ENCODE measurements at regions not wholly inside any gene's neighbourhood (a gene's known extent, or its start where the extent isn't known, plus 50 kb on each side); places are given as distances from the start of the nearest gene placed in this dataset.

DNA sequence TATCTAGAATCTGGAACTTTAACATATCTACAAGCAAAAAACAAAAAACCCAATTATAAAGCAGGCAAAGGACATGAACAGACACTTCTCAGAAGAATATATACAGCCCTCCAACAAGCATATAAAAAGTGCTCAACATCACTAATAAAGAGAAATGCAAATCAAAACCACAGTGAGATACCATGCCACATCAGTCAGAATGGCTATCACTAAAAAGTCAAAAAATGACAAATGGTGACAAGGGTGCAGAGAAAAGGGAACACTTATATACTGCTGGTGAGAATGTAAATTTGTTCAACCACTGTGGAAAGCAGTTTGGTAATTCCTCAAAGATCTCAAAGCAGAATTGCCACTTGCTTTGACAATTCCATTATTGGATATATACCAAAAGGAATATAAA, 215.0 kb upstream of the EYS start (continued):
- TF ChIP-seq, protein P1, sequence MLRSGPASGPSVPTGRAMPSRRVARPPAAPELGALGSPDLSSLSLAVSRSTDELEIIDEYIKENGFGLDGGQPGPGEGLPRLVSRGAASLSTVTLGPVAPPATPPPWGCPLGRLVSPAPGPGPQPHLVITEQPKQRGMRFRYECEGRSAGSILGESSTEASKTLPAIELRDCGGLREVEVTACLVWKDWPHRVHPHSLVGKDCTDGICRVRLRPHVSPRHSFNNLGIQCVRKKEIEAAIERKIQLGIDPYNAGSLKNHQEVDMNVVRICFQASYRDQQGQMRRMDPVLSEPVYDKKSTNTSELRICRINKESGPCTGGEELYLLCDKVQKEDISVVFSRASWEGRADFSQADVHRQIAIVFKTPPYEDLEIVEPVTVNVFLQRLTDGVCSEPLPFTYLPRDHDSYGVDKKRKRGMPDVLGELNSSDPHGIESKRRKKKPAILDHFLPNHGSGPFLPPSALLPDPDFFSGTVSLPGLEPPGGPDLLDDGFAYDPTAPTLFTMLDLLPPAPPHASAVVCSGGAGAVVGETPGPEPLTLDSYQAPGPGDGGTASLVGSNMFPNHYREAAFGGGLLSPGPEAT (IDR thresholded peaks at IDR 0.05; ENCODE audit: low read depth) = peak; percentile 73; the same call in 1 of the 2 replicates
- TF ChIP-seq, protein P2, sequence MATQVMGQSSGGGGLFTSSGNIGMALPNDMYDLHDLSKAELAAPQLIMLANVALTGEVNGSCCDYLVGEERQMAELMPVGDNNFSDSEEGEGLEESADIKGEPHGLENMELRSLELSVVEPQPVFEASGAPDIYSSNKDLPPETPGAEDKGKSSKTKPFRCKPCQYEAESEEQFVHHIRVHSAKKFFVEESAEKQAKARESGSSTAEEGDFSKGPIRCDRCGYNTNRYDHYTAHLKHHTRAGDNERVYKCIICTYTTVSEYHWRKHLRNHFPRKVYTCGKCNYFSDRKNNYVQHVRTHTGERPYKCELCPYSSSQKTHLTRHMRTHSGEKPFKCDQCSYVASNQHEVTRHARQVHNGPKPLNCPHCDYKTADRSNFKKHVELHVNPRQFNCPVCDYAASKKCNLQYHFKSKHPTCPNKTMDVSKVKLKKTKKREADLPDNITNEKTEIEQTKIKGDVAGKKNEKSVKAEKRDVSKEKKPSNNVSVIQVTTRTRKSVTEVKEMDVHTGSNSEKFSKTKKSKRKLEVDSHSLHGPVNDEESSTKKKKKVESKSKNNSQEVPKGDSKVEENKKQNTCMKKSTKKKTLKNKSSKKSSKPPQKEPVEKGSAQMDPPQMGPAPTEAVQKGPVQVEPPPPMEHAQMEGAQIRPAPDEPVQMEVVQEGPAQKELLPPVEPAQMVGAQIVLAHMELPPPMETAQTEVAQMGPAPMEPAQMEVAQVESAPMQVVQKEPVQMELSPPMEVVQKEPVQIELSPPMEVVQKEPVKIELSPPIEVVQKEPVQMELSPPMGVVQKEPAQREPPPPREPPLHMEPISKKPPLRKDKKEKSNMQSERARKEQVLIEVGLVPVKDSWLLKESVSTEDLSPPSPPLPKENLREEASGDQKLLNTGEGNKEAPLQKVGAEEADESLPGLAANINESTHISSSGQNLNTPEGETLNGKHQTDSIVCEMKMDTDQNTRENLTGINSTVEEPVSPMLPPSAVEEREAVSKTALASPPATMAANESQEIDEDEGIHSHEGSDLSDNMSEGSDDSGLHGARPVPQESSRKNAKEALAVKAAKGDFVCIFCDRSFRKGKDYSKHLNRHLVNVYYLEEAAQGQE (IDR thresholded peaks at IDR 0.05; ENCODE audit: low read depth, low read length) = no peak
- TF ChIP-seq EP300 (IDR thresholded peaks at IDR 0.05; ENCODE audit: borderline replicate concordance in 1 of 2, control insufficient read depth in 1 of 2, low read depth in 2 of 2, low read length in 2 of 2) (peak; percentile 63 to 81), MEF2A (IDR thresholded peaks at IDR 0.05; ENCODE audit: insufficient read depth, low read depth, low read length) (no peak), IKZF2 (IDR thresholded peaks at IDR 0.05) (peak; percentile 73 to 86; a peak in 3 of 4 replicates), NR2C1 (IDR thresholded peaks at IDR 0.05) (no peak), ZNF384 (IDR thresholded peaks at IDR 0.05; ENCODE audit: borderline replicate concordance, low read depth, low read length) (0 out of 2 replicates have a peak, but pooled peaks have one; percentile 44), DPF2 (IDR thresholded peaks at IDR 0.05) (peak; percentile 92), HDAC6 (IDR thresholded peaks at IDR 0.05; ENCODE audit: unreplicated experiment) (no peak)
- TF ChIP-seq, protein P3, sequence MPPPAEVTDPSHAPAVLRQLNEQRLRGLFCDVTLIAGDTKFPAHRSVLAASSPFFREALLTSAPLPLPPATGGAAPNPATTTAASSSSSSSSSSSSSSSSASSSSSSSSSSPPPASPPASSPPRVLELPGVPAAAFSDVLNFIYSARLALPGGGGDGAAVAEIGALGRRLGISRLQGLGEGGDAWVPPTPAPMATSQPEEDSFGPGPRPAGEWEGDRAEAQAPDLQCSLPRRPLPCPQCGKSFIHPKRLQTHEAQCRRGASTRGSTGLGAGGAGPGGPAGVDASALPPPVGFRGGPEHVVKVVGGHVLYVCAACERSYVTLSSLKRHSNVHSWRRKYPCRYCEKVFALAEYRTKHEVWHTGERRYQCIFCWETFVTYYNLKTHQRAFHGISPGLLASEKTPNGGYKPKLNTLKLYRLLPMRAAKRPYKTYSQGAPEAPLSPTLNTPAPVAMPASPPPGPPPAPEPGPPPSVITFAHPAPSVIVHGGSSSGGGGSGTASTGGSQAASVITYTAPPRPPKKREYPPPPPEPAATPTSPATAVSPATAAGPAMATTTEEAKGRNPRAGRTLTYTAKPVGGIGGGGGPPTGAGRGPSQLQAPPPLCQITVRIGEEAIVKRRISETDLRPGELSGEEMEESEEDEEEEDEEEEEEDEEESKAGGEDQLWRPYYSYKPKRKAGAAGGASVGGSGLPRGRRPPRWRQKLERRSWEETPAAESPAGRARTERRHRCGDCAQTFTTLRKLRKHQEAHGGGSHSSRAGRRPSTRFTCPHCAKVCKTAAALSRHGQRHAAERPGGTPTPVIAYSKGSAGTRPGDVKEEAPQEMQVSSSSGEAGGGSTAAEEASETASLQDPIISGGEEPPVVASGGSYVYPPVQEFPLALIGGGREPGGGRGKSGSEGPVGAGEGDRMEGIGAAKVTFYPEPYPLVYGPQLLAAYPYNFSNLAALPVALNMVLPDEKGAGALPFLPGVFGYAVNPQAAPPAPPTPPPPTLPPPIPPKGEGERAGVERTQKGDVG (CRISPR knock-in tag; IDR thresholded peaks at IDR 0.05) = no peak
- TF ChIP-seq, protein P4, sequence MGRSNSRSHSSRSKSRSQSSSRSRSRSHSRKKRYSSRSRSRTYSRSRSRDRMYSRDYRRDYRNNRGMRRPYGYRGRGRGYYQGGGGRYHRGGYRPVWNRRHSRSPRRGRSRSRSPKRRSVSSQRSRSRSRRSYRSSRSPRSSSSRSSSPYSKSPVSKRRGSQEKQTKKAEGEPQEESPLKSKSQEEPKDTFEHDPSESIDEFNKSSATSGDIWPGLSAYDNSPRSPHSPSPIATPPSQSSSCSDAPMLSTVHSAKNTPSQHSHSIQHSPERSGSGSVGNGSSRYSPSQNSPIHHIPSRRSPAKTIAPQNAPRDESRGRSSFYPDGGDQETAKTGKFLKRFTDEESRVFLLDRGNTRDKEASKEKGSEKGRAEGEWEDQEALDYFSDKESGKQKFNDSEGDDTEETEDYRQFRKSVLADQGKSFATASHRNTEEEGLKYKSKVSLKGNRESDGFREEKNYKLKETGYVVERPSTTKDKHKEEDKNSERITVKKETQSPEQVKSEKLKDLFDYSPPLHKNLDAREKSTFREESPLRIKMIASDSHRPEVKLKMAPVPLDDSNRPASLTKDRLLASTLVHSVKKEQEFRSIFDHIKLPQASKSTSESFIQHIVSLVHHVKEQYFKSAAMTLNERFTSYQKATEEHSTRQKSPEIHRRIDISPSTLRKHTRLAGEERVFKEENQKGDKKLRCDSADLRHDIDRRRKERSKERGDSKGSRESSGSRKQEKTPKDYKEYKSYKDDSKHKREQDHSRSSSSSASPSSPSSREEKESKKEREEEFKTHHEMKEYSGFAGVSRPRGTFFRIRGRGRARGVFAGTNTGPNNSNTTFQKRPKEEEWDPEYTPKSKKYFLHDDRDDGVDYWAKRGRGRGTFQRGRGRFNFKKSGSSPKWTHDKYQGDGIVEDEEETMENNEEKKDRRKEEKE (IDR thresholded peaks at IDR 0.05) = no peak
- TF ChIP-seq, protein P5, sequence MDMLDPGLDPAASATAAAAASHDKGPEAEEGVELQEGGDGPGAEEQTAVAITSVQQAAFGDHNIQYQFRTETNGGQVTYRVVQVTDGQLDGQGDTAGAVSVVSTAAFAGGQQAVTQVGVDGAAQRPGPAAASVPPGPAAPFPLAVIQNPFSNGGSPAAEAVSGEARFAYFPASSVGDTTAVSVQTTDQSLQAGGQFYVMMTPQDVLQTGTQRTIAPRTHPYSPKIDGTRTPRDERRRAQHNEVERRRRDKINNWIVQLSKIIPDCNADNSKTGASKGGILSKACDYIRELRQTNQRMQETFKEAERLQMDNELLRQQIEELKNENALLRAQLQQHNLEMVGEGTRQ (IDR thresholded peaks at IDR 0.05; ENCODE audit: borderline replicate concordance, low read depth, low read length) = no peak
- TF ChIP-seq, protein P6, sequence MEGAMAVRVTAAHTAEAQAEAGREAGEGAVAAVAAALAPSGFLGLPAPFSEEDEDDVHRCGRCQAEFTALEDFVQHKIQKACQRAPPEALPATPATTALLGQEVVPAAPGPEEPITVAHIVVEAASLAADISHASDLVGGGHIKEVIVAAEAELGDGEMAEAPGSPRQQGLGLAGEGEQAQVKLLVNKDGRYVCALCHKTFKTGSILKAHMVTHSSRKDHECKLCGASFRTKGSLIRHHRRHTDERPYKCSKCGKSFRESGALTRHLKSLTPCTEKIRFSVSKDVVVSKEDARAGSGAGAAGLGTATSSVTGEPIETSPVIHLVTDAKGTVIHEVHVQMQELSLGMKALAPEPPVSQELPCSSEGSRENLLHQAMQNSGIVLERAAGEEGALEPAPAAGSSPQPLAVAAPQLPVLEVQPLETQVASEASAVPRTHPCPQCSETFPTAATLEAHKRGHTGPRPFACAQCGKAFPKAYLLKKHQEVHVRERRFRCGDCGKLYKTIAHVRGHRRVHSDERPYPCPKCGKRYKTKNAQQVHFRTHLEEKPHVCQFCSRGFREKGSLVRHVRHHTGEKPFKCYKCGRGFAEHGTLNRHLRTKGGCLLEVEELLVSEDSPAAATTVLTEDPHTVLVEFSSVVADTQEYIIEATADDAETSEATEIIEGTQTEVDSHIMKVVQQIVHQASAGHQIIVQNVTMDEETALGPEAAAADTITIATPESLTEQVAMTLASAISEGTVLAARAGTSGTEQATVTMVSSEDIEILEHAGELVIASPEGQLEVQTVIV (IDR thresholded peaks at IDR 0.05; ENCODE audit: borderline replicate concordance, partially characterized antibody) = no peak
